NCI-H446 (cell line): ENCODE measurements at regions not wholly inside any gene's neighbourhood (a gene's known extent, or its start where the extent isn't known, plus 50 kb on each side); places are given as distances from the start of the nearest gene placed in this dataset.

Experiments used
- DNase-seq, 2 experiments: peaks; one replicate each; lab custom pipeline; 2025; lab: John Stamatoyannopoulos, UW

GRCh38 chr11:134644476-134645456 lies 232.7 kb upstream of the B3GAT1 start:
- peak in 1 of 2 experiments; percentile 29 for DNase-seq

- no peak for DNase-seq
These were observed 231.3 kb upstream of the B3GAT1 start for GRCh38 chr11:134643115-134644012.

GRCh38 chr11:134642206-134642605 lies 230.2 kb upstream of the B3GAT1 start:
- no peak for DNase-seq

DNA sequence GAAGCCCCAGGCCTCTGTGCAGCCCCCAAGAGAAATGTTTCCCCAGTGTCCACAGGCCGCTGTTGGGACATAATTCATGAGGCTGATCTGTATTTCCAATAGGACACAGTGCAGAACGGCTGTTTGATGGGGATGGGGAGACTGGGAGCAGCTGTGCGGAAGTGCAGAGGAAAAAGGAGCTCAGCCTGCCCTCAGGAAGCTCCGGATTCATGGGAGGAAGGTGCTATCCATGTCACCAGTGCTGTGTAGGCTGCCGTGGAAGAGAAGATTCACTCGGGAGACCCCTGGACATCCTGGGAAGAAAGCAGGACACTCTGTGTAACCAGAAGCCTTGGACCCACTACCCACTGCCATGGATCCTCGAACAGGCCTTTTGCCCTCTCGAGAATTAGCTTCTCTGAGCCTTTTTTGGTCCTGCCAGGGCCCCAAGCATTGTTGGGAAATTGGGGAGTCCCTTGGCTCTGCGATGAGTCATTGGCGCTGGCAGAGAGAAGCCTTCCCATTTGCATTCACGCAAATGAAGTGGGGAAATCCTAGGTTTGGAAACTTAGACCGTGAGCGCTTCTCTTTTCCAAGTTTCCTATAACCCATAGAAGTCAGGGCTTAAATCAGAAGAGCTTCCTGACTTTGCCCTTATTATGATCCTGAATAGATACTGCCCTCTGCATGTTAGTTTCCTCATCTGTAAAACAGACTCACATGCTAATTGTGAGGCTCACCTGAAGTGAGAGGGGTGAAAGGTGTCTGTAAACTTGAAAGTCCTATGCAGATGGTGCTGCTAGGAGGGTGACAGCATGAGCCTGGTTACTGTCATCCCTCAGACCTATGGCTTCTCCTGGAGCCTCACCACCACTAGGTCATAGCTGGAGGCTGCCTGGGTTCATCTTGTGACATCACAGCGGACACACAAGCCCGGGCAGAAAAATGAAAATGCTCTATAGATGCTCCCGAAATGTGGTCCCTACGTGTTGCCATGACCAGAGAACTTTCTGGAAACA lies 229.2 kb upstream of the B3GAT1 start:
- DNase-seq, result no peak

DNA sequence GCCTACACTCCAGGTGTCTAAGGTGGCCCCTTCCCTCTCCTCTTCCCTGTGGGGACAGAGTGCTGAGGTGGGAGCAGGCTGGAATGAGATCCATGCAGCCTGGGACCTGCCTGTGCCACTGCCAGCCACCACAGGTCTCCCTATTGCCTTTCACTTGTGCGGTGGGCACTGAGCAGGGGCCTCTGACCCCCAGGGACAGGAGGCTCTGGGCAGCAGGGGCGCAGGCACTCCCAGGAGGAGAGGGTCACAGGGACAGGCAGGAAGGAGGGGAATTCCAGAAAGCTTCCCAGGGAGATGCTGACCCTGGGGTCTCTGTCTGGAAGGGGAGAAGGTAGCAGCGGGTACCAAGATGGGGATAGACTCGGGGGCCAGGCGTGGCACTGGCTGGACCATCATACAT lies 228.5 kb upstream of the B3GAT1 start:
- no peak for DNase-seq

DNA sequence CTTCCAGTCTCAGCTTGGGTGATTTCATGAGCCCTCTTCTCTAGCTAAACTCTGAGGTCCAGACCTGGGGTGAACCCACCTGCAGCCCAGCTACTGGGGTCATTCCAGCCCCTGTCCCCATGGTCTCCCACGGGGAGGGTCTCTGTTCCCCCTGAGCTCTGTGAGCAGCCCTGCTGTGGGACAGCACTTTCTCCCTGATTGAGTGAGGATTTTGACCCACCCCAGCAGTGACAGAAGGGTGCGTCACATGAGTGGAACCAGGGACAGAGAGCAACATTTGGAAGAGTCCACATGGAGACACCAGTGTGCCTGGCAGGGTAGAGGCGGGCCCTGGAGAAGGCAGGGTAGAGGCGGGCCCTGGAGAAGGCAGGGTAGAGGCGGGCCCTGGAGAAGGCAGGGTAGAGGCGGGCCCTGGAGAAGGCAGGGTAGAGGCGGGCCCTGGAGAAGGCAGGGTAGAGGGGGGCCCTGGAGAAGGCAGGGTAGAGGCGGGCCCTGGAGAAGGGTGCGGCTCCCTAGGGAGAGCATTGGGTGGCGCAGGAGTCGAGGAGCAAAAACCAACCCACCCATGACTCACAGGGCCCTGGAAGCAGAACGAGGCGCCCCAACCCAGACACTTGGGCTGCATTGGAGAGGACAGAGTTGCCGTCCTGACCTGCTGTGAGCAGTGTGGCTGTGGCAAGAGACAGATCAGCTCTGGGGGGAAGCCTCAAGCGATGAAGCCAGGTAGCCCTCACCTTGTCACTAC lies 227.7 kb upstream of the B3GAT1 start:
- DNase-seq, result no peak

GRCh38 chr11:134638796-134639430 lies 226.9 kb upstream of the B3GAT1 start:
- no peak for DNase-seq

DNA sequence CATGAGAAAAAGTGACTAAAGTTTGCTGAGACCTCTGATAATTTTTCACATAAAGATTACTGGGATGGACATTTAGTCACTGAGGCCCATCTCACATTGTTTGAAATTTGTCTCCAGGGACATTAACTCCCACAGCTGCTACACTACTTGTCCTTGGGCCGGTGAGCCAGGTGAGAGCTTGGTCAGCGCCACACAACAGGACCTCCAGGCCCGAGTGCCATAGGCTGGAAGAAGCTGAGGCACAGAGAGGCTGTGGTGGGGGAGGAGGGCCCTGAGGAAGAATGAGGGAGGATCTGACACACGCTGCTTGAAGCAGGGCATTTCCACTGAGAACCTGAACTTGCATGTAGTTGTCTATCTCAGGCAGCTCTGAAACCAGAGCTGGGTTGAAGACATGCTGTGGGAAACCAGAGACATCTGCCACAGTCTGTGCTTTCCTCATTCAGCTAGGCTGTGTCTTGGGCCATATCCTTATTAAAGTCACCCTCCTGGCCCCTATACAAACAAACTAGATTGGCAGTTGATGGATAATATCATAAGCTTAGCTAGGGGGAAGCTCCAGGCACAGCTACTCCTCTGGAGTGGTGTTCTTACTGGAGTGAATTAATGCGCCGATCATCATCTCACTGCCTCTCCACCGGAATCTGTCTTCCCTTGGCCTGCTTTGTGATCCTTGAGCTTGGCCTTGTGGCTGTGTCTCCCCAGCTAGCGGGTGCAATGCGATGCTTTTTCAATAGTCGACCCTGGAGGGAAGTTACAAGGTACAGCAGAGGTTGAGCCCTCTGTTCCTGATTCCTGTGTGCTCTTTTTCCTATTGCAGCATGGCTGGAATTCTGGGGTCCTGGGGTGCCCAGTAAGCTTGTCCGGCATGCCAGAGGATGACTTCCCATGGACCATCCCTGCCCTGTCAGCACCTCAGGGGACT lies 225.3 kb upstream of the B3GAT1 start:
- DNase-seq, result no peak

DNA sequence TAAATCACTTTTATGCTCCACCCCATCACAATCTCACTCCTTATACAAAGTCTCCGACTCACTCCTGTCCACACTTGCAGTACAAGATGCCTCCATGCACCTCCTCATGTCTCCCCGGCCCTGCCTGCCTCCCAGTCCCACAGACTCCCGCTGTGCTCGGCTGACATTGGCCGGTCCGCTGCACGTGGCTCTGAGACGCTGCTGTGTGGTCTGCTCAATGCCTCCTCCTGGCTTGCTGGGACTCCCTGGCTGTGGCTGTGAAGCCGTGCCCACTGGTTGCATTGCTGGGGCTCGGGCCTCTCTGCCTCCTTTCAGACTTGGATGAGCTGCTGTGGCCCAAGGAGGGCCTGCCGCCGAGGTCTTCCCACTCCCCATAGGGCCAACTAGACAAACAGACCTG lies 224.0 kb upstream of the B3GAT1 start:
- no peak for DNase-seq

GRCh38 chr11:134634897-134635831 lies 223.1 kb upstream of the B3GAT1 start:
- no peak for DNase-seq

GRCh38 chr11:134633276-134633675 lies 221.2 kb upstream of the B3GAT1 start:
- DNase-seq, result no peak

GRCh38 chr11:134632347-134633119 lies 220.5 kb upstream of the B3GAT1 start:
- no peak for DNase-seq

DNA sequence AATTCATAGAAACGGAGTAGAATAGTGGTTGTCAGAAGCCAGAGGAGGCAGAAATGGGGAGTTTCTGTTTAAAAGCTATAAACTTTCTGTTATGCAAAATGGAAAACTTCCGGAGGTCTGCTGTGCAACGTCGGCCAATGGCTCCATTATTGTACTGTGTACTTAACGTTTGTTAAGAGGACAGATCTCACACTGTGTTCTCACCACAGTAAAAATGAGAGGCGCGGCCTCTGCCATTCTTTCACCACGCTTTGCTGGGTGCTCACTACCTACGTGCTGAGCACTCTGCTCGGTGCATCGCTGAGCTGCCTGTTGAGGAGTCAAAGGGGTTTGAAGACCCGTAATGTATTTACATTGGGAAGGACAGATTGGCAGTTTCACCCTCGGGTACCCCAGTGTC lies 218.8 kb upstream of the B3GAT1 start:
- DNase-seq, result no peak

DNA sequence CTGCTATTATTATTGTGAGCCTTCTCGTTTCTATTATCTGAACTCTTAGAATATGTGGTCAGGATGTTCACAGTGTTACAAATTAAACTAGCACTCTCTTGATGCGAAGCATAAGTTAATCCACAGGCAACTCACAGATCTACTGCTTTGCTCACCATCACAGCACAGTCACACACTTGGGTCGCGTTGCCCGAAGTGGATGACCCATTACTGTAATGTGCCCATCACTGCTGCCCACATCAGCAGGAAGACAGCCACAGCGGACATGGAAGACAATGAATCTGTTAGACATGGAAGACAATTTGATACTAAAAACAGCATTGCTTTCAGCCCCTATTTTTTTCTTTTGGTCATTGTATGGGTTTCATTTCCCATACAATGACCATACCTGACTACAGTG lies 216.4 kb upstream of the B3GAT1 start:
- no peak for DNase-seq

GRCh38 chr11:134626032-134626431 lies 214.0 kb upstream of the B3GAT1 start:
- no peak for DNase-seq

- no peak for DNase-seq
These were observed 213.6 kb upstream of the B3GAT1 start for GRCh38 chr11:134625631-134626030.

- DNase-seq, result no peak
These were observed 213.1 kb upstream of the B3GAT1 start for GRCh38 chr11:134625151-134625550.
